Fibroblast of skin of right quadriceps (primary cell): ENCODE measurements at regions not wholly inside any gene's neighbourhood (a gene's known extent, or its start where the extent isn't known, plus 50 kb on each side); places are given as distances from the start of the nearest gene placed in this dataset.

Source experiments
- DNase-seq: peaks from one replicate; pipeline ENCODE4 v3.0.0-alpha.2; 2013

- no peak for DNase-seq
Observed at GRCh38 chr4:127204322-127204721, 428.4 kb upstream of the INTU start.

DNA sequence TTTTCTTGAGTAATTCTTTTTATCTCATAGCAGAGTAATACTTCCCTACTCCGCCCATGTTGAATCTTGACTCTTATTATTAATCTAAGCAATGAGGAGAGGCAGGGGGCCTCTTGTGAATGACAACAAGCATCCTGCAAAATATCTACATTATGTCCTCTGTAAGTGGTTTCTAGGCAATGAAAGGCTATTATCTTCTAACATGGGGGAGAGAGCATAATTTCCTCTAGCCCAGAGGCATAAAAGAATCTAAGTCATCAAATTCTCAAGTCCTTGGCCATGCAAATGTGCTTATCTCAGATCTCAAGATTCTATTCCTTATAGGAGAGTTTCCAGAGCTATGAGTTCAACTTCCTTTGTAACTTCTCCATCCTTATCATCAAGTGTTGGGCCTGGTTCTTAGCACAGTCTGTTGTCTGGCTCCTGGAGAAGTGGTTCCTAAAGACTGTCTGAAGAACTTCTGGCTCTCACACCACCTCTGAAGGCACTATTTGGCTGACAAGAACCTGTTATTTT lies 423.1 kb upstream of the INTU start:
- DNase-seq = no peak

DNA sequence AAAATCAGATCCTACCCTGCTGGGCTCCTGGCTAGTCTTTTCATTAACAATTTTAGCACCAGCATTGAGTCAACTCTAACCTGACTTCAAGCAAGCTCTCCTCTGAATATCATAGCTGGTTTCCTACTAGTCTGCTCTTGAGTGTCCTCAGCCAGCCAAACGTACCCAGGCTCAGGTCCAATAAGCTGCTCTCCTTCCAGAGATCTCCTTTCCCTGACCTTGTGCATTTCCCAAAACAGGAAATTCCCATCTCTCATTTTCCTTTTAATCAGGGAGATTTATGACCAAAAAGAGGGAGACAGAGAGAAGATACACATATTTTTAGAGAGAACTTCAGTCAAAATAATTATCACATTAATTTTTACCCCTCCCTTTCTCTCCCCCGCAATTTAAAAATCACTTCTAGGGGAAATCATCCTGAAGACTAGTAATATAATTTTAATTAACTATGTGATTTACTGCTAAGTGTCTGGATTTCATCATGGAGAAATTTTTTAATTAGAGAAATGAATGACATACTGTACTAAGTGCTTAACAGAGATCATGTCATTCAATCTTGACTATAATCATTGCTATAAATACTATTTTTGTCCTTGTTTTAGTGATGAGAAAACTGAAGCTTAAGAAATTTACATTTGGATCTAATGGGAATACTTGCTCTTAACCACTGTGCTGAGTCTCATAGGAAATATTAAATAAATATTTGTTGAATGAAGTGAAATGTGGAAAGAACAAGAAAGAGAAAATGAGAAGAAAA lies 421.7 kb upstream of the INTU start:
- DNase-seq = peak; percentile 64

DNA sequence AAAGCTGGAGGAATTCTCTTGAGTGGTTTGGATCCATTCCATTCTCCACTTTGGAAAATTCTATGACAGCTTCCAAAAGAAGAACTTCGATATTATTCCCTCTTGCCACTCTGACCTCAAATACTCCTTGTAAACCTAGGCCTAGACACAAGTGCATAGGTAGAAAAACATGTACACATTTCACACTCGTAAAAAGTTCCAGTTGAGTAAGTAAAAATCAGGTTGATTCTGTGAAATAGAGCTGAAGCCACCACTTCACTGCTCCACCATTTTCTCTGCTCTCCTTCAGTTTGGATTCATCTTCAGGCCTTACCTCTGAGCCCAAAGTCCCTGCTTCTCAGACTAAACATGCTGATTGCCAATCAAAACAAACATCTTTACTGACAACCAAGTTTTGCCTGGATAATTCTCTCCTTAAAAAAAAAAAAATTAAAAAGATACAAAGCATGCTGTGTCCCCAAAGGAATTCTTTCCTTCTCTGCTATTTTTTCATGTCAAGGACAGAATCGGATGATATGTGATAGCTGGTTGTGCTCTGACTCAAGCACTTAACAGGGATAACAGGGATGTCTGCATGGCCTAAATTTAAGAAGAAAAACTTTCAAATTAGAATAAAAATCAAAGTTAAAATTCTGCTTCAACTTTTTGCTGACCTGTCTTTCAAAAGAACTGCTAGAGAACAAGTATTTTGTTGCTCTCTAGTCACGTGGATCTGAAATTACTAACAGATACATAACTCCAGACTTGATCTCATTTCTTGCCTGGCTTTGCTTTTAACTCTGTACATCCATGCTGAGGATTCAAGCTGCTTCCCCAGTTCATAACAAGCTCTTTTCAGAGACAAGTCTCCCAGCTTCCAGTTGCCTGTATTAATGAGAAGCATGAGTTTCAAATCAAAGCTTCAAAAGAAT lies 420.9 kb upstream of the INTU start:
- peak; percentile 24 for DNase-seq

DNA sequence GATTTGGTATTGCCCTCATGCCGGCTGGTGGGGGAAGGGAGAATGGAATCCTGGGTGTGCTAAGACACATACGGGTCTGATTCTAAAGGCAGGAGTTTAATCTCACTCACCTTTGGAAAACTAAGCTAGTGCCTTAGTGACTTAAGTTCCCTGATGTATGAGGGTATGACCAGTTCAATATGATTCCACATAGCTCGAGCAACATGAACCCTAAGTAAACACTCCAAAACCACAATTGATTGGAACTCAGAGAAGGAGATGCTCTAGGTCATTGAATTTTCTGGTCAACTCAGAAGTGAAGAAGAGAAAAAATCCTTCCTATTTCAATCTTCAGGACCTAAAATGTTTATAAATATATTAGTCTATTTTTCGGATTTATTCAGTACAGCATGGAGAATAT lies 420.1 kb upstream of the INTU start:
- DNase-seq = no peak

DNA sequence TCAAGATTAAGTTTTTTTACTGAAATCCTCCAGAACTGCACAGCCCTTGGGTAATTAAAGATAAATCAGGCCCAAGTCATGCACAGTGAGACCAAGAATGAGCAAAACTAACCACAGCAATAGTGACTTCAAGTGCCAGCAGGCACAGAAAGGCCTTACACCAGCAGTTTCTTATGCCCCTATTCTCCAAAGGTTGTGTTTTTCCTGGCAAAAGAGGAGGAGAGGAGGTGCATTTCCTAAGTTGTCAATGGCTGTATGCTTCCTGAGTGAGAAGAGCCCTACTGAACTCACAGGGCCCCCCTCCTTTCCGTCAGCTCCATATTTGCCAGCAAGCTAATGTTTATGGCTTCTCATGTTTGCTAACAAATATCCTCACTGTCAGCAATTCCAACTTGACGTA lies 418.7 kb upstream of the INTU start:
- DNase-seq = peak; percentile 29

DNA sequence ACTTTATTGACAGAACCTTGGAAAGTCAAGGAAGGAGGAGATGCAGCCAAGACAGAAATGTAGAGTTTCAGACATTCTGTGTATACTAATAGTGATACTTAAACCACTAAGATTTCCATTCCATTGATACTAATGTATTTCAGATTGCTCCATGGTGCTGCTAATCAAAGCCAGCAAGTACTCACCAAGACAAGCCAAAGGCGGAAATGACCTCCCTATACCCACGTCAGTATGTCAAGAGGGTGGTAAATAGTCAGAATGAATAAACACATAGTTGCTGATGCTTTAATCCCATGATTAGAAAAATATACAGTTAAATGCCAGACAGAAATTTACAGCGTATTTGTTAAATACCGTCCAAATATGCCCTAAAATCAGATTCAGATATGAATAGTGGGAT lies 417.8 kb upstream of the INTU start:
- peak; percentile 71 for DNase-seq

DNA sequence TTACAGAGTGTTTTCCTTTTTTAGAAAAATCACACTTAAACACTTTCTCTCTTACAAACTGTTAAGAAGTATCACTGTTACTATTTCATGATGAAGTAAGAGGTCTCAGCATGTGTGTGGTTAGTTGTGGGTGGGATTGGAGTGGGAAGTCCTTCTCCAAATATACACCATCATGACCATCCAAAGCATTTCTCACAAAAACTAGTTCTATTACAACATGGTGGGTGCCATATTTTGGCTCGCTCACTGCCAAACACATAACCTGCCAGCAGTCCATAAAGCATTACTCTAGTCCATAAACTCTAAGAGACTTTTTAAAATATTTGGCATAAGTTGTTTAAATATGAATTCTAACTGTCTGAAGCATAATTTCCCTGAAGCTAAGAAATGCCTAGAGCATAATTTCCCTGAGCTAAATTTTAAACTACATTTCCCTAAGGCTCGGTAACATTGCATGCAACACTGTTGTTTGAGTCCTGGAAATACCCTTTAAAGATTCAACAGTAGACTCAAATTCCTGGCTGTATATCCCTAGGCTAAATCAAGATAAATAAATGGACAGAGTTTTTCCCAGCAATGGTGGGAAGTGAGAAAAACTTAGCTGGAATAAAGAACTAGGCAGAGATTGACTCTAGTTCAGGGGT lies 415.0 kb upstream of the INTU start:
- no peak for DNase-seq

DNA sequence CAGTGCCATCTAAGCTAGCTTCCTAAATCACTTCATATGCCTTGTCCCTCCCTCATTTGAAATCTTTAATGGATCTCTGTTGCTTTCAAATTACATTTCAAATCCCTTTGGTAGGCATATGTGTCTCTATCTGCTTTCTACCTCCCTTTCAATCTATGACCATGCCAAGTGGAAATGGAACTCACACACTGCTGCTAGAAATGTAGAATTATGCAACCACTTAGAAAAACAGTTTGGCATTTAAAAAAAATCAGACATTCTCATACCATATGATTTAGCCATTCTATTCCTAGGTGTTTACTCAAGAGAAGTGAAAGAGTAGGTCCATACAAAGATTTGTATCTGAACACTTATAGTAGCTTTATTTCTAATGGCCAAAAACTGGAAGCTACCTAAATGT lies 413.5 kb upstream of the INTU start:
- no peak for DNase-seq

GRCh38 chr4:127224556-127224955 lies 408.2 kb upstream of the INTU start:
- no peak for DNase-seq

DNA sequence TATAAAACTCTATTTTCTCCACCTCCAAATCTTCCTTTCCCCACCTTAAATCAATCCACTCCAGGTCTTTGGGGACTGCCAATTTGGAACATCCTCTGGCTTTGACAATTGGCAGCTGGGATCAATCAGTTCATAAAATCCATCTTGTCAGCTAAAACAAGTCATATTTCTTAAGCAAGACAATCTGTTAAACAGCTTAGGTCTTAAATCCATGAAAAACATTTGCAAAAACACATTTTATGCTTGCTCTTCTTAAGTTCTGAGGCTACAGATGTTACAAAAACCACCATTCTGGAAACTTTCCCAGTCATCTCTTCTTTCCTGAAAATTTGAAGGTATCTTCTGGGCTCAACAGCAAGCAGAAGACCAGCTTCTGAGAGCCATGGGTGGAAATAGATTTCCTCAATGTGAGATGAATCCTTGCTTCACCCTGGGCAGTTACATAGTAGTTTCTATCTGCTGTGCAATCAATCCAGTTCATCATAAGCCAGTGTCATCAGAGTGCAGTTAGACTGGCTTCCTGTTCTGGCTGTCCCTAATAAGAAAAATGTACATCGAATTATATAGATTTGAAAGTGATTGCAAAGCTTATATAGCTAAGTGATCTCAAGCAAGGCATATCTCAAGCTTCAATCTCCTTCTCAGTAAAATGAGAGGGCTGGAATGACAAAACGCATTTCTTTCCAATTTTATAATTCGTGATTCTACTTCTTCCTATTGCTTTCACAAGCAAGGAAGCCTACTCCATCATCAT lies 402.7 kb upstream of the INTU start:
- peak; percentile 37 for DNase-seq

DNA sequence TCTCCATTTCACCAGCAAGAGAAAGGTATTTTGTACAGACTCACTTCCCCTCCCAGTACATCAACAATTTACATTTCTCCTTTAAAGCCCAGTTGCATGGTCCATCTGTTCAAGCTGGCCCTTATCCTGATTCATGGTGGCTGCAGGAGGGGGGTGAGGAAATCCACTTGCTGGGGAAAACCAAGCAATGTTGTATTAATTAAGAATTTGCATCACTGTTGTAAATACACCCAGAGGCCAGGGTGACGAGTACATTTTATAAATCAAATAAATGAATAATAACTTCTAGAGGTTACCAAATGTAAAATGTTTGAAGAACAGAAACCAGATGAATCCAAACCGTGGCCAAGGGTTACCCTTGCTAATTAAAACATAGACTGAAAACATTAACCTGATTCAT lies 395.9 kb upstream of the INTU start:
- peak; percentile 83 for DNase-seq

DNA sequence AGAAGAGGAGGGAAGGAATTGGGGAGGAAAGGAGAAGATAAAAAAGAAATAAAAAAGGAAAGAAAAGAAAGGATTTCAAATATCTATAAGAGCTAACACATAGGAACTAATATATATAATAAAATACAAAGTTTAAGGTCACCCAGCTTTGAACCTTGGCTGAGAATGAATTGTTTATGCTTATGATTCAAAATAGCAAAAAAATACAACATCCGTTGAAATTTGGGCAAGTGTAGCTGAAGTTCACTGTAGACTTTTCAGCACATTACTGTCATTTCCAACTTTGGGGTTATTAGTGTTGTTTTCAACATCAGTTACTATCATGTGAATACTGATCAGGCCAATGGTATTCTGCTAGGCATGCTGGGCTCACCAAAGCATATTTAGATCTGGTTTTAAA lies 395.2 kb upstream of the INTU start:
- DNase-seq = no peak

DNA sequence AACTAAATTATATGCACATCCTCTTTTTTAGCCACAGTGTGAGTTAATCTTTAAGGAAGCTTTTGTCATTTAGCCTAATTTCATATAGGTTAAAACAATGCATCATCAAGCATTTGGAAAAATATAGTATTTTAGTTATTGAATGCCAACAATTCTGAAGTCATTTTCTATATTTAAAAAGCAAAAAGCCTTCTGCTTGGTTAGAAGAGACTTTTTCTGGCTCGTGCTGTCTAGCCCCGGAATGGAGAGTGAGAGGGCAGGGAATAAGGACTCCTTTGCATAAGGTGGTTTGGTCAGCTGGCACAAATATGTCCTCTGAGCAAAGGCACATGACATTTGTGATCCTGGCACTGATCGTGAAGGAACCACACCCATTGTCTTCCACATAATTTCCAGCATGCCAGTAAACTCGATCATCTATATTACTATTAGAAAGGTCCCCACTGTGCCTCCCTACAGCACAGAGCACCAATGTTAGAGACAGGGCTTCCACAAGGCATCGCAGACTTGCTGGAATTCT lies 393.7 kb upstream of the INTU start:
- no peak for DNase-seq

- DNase-seq = peak; percentile 63
Observed at GRCh38 chr4:127239902-127240763, 392.6 kb upstream of the INTU start.

- no peak for DNase-seq
Observed at GRCh38 chr4:127240764-127241105, 392.0 kb upstream of the INTU start.

DNA sequence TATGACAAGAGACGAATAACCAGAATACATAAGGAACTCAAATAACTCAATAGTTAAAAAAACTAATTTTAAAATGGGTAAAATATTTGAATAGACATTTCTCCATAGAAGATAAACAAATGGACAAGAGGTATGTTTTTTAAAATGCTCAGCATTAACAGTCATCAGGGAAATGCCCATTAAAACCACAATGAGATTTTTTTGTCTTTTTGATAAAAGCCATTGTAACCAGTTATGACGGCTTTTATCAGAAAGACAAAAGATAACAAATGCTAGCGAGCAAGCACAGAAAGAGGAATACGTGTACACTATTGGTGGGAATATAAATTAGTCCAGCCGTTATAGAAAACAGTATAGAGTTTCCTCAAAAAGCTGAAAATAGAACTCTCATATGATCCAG lies 388.2 kb upstream of the INTU start:
- DNase-seq = no peak

GRCh38 chr4:127246963-127247952 lies 385.5 kb upstream of the INTU start:
- no peak for DNase-seq

- DNase-seq = peak; percentile 75
Observed at GRCh38 chr4:127249066-127249766, 383.5 kb upstream of the INTU start.

GRCh38 chr4:127249767-127250108 lies 383.0 kb upstream of the INTU start:
- no peak for DNase-seq
